Activated gamma-delta T cell treated with anti-CD3 and anti-CD28 coated beads, Interleukin-2, amount 50 U/mL, for 16 hours (primary cell): ENCODE measurements at regions not wholly inside any gene's neighbourhood (a gene's known extent, or its start where the extent isn't known, plus 50 kb on each side); places are given as distances from the start of the nearest gene placed in this dataset.
"Not testable (repeated sequence)": the region's sequence is repeated elsewhere in the genome, so short reads cannot be mapped to it uniquely, and the experiment has no call there.

ENCODE experiments used
- DNase-seq: peaks from one replicate; pipeline ENCODE4 v3.0.0-alpha.2; 2020; ENCODE audit warnings: low read depth

DNA sequence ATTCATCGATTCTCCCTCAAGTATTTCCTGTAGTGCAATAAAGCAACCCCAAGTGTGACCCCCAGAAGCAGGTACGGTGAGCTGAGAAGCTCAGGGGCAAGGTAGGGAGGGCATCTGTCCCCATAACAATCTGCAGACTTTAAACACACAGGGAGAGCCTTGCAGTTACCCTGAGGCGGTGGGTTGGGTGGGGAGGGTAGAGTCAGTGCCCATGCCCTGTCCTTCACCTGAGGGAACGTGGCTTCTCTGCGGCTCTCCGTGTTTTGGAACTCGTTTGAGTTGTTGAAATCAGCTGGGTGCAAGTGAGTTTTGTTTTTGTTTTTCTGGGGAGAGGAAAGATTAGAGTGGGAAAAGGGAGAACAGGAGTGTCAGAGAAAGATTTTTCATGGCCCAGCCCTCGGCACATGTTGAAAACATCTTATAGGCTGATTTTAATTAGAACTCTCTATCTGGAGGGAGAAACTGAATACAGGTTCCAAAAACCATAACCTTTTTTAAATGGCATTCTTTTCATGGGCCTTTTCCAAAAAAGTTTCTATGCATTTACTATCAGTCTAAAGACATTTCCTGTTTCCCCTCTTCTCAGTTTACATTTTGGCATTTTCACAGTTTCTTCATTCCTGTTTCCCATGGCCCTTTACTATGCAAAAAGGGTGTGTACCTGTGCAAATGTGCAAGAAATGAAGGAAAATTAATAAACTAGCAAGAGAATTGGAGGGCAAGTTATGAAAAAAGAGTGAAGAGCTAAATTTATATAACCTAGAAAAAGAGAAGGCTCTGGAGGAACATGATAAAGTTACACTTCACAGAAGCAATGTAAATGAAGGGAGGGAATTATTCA lies 266.5 kb upstream of the VLDLR start:
- DNase-seq = no peak

- DNase-seq = no peak
Observed at GRCh38 chr9:2355697-2355983, 265.9 kb upstream of the VLDLR start.

- no peak for DNase-seq
Observed at GRCh38 chr9:2356041-2356790, 265.4 kb upstream of the VLDLR start.

DNA sequence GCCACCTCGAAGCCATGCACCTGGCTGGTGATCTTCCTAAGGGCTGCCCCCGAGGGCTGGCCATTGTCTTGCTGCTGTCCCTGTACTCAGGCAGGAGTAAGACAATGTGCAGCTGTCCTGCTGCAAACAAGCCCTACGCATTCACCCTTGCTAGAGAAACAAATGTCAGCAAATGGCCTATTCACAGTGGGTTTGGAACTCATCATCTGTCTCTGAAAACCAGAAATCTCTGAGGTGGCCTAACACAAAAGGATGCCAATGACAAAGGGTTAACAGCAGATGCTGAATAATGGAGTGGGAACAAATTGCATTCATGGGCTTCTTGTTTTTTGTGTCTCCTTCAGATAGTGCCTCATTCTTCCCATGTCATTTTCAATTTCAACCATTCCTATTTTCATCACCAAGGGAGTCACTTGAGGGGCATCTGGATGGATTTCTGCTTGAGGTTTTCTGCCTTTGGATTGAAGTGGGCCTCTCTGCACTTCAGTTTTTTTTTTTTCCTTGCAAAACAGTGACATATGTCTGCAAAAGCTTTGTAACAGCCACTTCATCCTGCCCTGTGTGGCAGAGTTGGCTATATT lies 261.6 kb upstream of the VLDLR start:
- no peak for DNase-seq

GRCh38 chr9:2362150-2362549 lies 259.4 kb upstream of the VLDLR start:
- DNase-seq = no peak

- no peak for DNase-seq
Observed at GRCh38 chr9:2363138-2363745, 258.3 kb upstream of the VLDLR start.

- DNase-seq = no peak
Observed at GRCh38 chr9:2363781-2364180, 257.8 kb upstream of the VLDLR start.

DNA sequence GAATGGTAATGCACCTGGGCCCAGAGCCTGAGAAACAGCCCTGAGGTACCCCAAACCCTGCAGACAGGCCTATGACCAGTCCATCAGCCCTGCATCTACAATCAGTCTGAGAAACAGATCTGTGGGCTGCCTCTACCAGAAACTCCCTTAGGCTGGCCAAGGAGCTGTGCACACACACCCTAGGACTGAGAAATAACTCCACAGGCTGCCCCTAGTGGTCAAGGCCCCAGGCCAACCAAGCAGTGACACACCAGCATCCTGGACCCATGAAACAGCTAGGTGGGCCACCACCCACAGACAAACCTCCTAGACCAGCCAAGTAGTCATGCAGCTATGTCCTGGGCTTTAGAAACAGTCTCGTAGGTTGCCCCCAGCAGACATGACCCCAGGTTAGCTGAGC lies 253.6 kb upstream of the VLDLR start:
- no peak for DNase-seq

- no peak for DNase-seq
Observed at GRCh38 chr9:2373648-2374047, 247.9 kb upstream of the VLDLR start.

DNA sequence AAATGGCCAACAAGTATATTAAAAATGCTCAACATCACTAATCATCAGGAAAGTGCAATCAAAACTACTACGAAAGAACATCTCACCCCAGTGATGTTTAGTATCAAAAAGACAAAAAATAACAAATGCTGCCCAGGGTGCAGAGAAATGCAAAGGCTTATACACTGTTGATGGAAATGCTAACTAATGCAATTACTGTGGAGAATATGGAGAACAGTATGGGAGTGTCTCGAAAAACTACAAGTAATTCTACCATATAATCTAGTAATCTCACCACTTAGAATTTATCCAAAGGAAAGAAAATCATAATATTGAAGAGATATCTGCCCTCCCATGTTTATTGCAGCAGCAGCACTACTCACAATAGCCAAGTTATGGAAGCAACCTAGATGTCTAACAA lies 246.5 kb upstream of the VLDLR start:
- DNase-seq = no peak

- DNase-seq = no peak
Observed at GRCh38 chr9:2377117-2377516, 244.5 kb upstream of the VLDLR start.

GRCh38 chr9:2377834-2378233 lies 243.8 kb upstream of the VLDLR start:
- DNase-seq = no peak

DNA sequence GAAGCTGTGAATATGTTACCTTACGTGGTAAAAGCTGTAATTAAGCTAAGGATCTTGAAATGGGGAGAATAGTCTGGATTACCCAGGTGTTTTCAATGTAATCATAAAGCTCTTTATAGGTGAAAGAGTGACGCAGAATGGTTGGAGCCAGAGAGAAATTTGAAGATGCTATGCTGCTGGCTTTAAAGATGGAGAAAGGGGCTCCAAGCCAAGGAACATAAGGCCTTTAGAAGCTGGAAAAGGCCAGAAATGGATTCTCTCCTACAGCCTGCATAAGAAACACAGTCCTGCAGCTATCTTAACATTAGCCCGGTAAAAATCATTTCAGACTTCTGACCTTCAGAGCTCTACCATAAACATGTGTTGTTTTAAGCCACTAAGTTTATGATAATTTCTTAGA lies 243.3 kb upstream of the VLDLR start:
- DNase-seq = no peak

DNA sequence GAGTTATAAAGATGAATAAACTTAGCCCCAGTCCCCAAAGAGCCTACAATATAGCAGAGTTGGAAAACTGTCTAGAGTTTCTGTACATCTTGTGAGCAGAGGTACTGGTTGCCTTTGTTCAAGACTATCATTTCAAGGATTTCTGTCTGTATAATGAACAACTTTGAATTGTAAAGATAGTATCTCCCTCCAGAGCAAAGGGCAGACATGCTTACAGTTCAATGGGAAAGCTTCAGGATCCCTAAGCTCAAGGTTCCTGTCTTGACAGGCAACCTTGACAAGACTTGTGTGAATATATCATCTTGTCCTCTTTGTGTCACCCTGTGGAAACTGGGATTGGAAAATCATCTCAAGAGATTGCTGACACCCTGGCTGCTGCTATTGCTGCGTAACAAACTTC lies 242.8 kb upstream of the VLDLR start:
- no peak for DNase-seq

DNA sequence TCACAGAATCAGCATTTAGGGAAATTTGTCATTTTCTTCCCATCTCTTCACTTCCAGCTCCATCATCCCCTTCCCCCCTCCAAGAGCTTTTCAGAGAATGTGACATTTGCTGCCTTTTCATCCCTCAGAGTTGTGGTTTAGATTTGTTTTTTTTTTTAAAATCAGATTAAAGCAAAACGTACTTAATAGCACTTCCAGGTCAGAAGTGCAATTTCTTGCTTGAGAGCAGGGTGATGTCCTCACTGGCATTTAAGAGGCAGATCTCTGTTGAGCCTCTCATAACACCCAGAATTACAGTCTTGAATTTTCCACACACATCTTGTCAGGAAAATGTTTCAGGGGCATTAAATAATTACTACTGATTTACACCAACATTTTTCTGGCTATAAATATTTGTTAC lies 236.8 kb upstream of the VLDLR start:
- DNase-seq = no peak

DNA sequence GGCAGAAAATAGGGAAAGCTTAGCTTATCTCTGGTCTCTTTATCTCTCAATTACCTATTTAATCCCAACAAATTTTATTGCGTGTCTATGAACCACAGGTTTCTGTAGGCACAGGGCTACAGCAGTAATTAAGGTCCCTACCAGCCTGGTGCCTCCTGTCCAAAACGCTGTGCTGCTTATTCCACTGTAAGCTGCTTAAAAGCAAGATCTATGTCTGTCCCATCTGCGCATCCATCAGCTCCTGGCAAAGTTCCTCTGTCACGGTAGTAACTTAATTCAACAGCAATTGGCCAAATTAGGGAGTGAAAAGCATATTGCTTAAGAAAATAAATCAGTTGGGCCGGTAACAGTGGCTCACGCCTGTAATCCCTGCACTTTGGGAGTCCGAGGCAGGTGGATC lies 235.8 kb upstream of the VLDLR start:
- no peak for DNase-seq

DNA sequence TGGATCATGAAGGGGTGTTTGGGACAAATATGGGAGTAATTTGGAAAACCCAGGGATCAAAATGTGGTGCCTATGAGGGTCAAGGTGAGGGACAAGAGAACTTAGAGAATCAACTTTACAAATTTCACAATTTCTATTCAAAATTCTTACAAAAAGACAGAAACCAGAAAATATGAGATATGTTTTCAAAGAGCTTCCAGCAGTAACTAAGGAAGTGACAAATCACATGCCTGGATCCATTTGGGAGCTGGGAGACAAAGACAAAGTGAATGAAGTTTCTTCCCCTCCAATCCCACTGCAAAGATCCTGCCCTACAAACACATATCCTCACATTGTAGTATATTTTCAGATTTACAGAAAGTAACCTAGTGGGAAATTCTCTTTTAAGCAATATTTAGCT lies 235.0 kb upstream of the VLDLR start:
- DNase-seq = no peak

GRCh38 chr9:2387166-2387565 lies 234.4 kb upstream of the VLDLR start:
- DNase-seq = no peak

DNA sequence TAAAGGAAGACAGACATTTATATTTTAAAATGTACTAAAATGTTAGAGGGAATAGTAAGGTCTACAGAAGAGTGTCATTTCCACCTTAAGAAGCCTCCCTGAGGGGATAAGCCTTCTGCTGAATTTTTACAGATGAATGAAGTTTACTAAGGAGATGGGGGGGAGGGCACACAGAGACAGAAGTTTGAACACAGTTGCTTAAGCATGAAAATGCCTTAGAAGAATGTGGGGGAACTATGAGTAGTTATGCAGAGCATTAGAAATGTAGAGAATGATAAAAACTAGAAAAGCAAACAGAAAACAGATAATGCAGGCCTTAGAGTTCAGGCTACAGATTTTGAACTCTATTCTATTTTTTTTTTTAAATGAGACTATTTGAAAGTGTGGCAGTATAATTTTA lies 232.2 kb upstream of the VLDLR start:
- no peak for DNase-seq

DNA sequence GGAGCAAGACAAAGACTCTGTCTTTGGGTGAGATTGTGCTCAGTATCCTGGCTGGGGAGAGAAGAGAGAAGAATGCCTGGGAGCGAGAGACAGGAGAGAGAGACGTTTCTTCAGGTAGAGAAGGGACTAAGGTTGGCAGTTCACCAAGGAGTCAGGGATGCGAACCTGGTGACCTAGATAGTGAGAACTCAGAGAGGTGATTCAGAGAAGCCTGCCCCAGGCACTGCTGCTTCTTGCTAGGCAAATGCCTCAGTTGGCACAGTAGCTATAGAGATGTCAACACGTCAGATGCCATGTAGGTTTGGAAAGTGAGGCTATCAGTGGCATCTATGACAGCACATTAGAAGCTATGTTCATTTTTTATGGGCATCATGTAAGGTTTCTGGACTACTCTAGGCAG lies 231.6 kb upstream of the VLDLR start:
- no peak for DNase-seq

GRCh38 chr9:2391509-2392132 lies 230.0 kb upstream of the VLDLR start:
- DNase-seq = not testable (repeated sequence)

- DNase-seq = not testable (repeated sequence)
Observed at GRCh38 chr9:2394087-2394741, 227.4 kb upstream of the VLDLR start.
